K562 (cell line): ENCODE measurements at regions not wholly inside any gene's neighbourhood (a gene's known extent, or its start where the extent isn't known, plus 50 kb on each side); places are given as distances from the start of the nearest gene placed in this dataset.

ENCODE experiments used
- ATAC-seq: fragments of 200-7000 bp; cut with Tn5 transposase; 3 replicates; pipeline ENCODE4 v1.9.1; 2020; ENCODE audit warnings: moderate library complexity
- BruUV-seq: library from RNA; stranded (reverse); fragments of 400-500 nt; replicated peaks from 2 replicates; lab custom pipeline; 2021; lab: Mats Ljungman, UMichigan
- CTCF ChIA-PET: fragments of 300-600 bp; formaldehyde crosslinking; extraction: SDS; loops from one replicate; lab custom pipeline; 2021; ENCODE audit warnings: low intra/inter-chr PET ratio; lab: Yijun Ruan, JAX
- POLR2A ChIA-PET: fragments of 300-600, 350-650 bp; sonication (Branson Sonifier 250); formaldehyde crosslinking; extraction: SDS; loops from one replicate; lab custom pipeline; 2021; ENCODE audit warnings: antibody characterized with exemption, inconsistent platforms; lab: Yijun Ruan, JAX
- DNase-seq, 4 experiments: peaks; one replicate each; pipeline versions ENCODE4 v3.0.0 to v3.0.0-alpha.2; 2011 to 2018; ENCODE audit warnings: low spot score in 3 of 4, mixed read lengths in 3 of 4; ENCODE audit errors: extremely low read depth in 1 of 4
- FAIRE-seq: peaks from 2 replicates; lab custom pipeline; 2011; peaks lifted over from hg19 to GRCh38; lab: Jason Lieb, UNC
- H2AFZ ChIP-seq: 2 replicates; pipeline ENCODE4 v1.6.0; 2011; ENCODE audit warnings: low read depth, low read length, control low read depth, inconsistent platforms
- H3K27ac ChIP-seq: fragments of 200-600 bp; 3 replicates; pipeline ENCODE4 v1.8.0; 2011; ENCODE audit warnings: low read depth, mild to moderate bottlenecking, control low read depth, inconsistent platforms, low read length, moderate library complexity, mixed read lengths; ENCODE audit errors: extremely low read depth
- H3K27me3 ChIP-seq, 2 experiments: fragments of 300-600 bp in 1 of 2; 2 replicates in 1 of 2; 3 replicates in 1 of 2; pipeline versions ENCODE4 v1.6.0 to v1.8.0; 2011; ENCODE audit warnings: inconsistent platforms in 2 of 2, low read length in 2 of 2, mild to moderate bottlenecking in 1 of 2, mixed read lengths in 1 of 2, moderate library complexity in 1 of 2; ENCODE audit not compliant: control insufficient read depth in 2 of 2, insufficient read depth in 2 of 2
- H3K36me3 ChIP-seq: fragments of 300-600 bp; 3 replicates; pipeline ENCODE4 v1.8.0; 2011; ENCODE audit warnings: mild to moderate bottlenecking, low read length, inconsistent platforms; ENCODE audit not compliant: control insufficient read depth, insufficient read depth
- H3K4me1 ChIP-seq, 2 experiments: fragments of 200-600 bp in 1 of 2; replicated peaks in 1 of 2; 2 replicates in 1 of 2; 3 replicates in 1 of 2; pipeline versions ENCODE4 v1.5.1 to v1.8.0; 2011; ENCODE audit warnings: inconsistent platforms in 2 of 2, low read length in 2 of 2, mild to moderate bottlenecking in 1 of 2, mixed read lengths in 1 of 2, moderate library complexity in 1 of 2; ENCODE audit not compliant: control insufficient read depth in 2 of 2, insufficient read depth in 2 of 2
- H3K4me2 ChIP-seq: 2 replicates; pipeline ENCODE4 v1.6.1; 2011; ENCODE audit warnings: low read length, control low read depth, inconsistent platforms, mixed read lengths; ENCODE audit not compliant: insufficient read depth
- H3K4me3 ChIP-seq: fragments of 200-600 bp; sonication (generic), shearing (Covaris generic); 2 replicates; pipeline ENCODE4 v1.5.1; 2016; ENCODE audit warnings: control low read depth, inconsistent platforms
- H3K79me2 ChIP-seq: fragments of 200-600 bp; 3 replicates; pipeline ENCODE4 v1.8.0; 2011; ENCODE audit warnings: low read length, inconsistent platforms; ENCODE audit not compliant: control insufficient read depth, insufficient read depth
- H3K9ac ChIP-seq, 2 experiments: 2 replicates each; pipeline versions ENCODE4 v1.6.0 to v1.6.1; 2011; ENCODE audit warnings: low read depth in 2 of 2, low read length in 2 of 2, control low read depth in 1 of 2, inconsistent platforms in 1 of 2, mild to moderate bottlenecking in 1 of 2, mixed read lengths in 1 of 2; ENCODE audit not compliant: insufficient read depth in 1 of 2
- H3K9me1 ChIP-seq: one replicate; pipeline ENCODE4 v1.6.0; 2011; ENCODE audit warnings: inconsistent platforms, mild to moderate bottlenecking, low read length, moderate library complexity; ENCODE audit not compliant: control insufficient read depth, insufficient read depth
- H3K9me3 ChIP-seq: replicated peaks from 2 replicates; pipeline ENCODE4 v1.5.1; 2011; ENCODE audit warnings: low read depth, low read length, inconsistent platforms; ENCODE audit not compliant: control insufficient read depth, insufficient read depth
- H4K20me1 ChIP-seq: replicated peaks from 2 replicates; pipeline ENCODE4 v1.6.1; 2011; ENCODE audit warnings: low read length, inconsistent platforms, mixed read lengths; ENCODE audit not compliant: control insufficient read depth, insufficient read depth
- CEBPB ChIP-seq: fragments of 450-650 bp; IDR thresholded peaks from 2 replicates; pipeline ENCODE4 v1.6.1; 2016; ENCODE audit warnings: missing genetic modification characterization, missing compliant biosample characterization
- FOXJ3 ChIP-seq: sonication (generic); formaldehyde crosslinking; IDR thresholded peaks from 2 replicates; pipeline ENCODE4 v1.4.0; 2020; ENCODE audit warnings: mild to moderate bottlenecking, missing genetic modification reagents
- KHSRP ChIP-seq: fragments of 450-650 bp; IDR thresholded peaks from 2 replicates; pipeline ENCODE4 v1.6.1; 2017
- LCOR ChIP-seq: sonication (generic); formaldehyde crosslinking; IDR thresholded peaks from 2 replicates; pipeline ENCODE4 v1.8.0; 2022; ENCODE audit warnings: mild to moderate bottlenecking, missing genetic modification reagents
- NFIC ChIP-seq: fragments of 450-650 bp; IDR thresholded peaks from 2 replicates; pipeline ENCODE4 v1.6.1; 2017; ENCODE audit warnings: mild to moderate bottlenecking, inconsistent platforms
- NFIX ChIP-seq: fragments of 250-450 bp; sonication (Bioruptor Pico); IDR thresholded peaks from 2 replicates; pipeline ENCODE4 v1.4.0; 2020; ENCODE audit warnings: low read depth, mild to moderate bottlenecking, moderate library complexity
- RNF2 ChIP-seq: sonication (generic); IDR thresholded peaks from 2 replicates; pipeline ENCODE4 v1.6.1; 2016
- SIN3A ChIP-seq, 2 experiments: fragments of 150-350 bp in 1 of 2; IDR thresholded peaks; 2 replicates each; pipeline ENCODE4 v1.6.1; 2011 to 2016; ENCODE audit warnings: borderline replicate concordance in 2 of 2, low read depth in 2 of 2, low read length in 2 of 2, mild to moderate bottlenecking in 2 of 2, moderate library complexity in 2 of 2; ENCODE audit not compliant: control insufficient read depth in 1 of 2
- ZC3H4 ChIP-seq: sonication (generic); formaldehyde crosslinking; IDR thresholded peaks from 2 replicates; pipeline ENCODE4 v1.9.0; 2021; ENCODE audit warnings: missing genetic modification reagents, borderline replicate concordance
- ZNF197 ChIP-seq: fragments of 200-800 bp; sonication (Bioruptor generic); IDR thresholded peaks from 2 replicates; pipeline ENCODE4 v1.6.1; 2016; ENCODE audit warnings: low read depth, missing genetic modification characterization, missing compliant biosample characterization
- WGBS: fragments of 100-300 bp; shearing (Covaris generic); methylation state at CpG from one replicate; pipeline ENCODE4 v1.1.6; 2016; ENCODE audit warnings: low coverage, mixed read lengths; ENCODE audit not compliant: insufficient coverage; ENCODE audit errors: missing lambda C conversion rate; 5-methylcytosine and 5-hydroxymethylcytosine counted together
- in situ Hi-C: fragments of 300-500 bp; cut with MboI; formaldehyde crosslinking; loops from 4 replicates; pipeline ENCODE4 v1.15.0; 2018; ENCODE audit warnings: inconsistent platforms, mixed read lengths
- intact Hi-C: fragments of 100-400 bp; cut with micrococcal nuclease; formaldehyde crosslinking; loops from 2 replicates; pipeline ENCODE4 v1.14.2; 2022
- TF ChIP-seq, protein P1 (sequence below): fragments of 250-450 bp; sonication (Bioruptor Pico); IDR thresholded peaks from 2 replicates; pipeline ENCODE4 v1.4.0; 2020; ENCODE audit warnings: mild to moderate bottlenecking, moderate library complexity
- TF ChIP-seq, protein P2 (sequence below): fragments of 250-450 bp; sonication (Bioruptor Pico); IDR thresholded peaks from 2 replicates; pipeline ENCODE4 v1.8.0; 2021; ENCODE audit warnings: moderate library complexity, mild to moderate bottlenecking, inconsistent platforms

DNA sequence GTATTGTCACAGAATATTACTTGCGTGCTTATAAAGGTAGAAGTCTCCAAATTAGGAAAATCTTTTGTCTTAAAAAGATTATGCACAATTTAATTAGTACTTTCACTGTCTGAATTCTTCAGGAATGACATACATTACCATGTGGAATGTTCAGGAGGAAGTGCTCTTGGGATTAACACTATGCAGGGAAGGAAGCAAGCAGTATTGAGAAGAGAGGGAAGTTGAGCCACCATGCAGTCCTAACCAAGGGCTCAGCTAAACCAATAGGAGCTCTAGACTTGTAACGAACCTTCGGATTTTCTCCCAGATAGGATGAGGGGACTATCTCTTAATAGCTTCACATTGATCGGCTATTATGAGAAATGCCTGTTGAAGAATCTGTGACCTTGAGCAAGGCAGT lies 918.4 kb upstream of the MANEA start:
- H3K36me3 ChIP-seq, result no peaks in the 10 kb centered on the region
- no peaks in the 10 kb centered on the region for H4K20me1 ChIP-seq
- POLR2A ChIA-PET, result no interaction called here
- H2AFZ ChIP-seq, result no peak overlapping the region
- intact Hi-C loops (no loop called here), in situ Hi-C loops (no loop called here)
- no TSS peak for BruUV-seq
- DNase-seq, result no peak
- no peak overlapping the region for H3K4me3 ChIP-seq
- no peak overlapping the region for H3K4me2 ChIP-seq
- H3K9ac ChIP-seq, result no peak overlapping the region
- H3K9me1 ChIP-seq, result no peaks in the 10 kb centered on the region
- ATAC-seq, result no peak
- H3K9me3 ChIP-seq, result no peaks in the 10 kb centered on the region
- FAIRE-seq, result no peak
- CTCF ChIA-PET, result no interaction called here
- WGBS, result 0% methylated on average over 4 of the region's 4 CpGs
- no peak overlapping the region for H3K27ac ChIP-seq
- H3K4me1 ChIP-seq, result no peaks in the 10 kb centered on the region
- TF ChIP-seq ZC3H4 (CRISPR knock-in tag) (no peak), NFIX (CRISPR knock-in tag) (no peak), FOXJ3 (no peak), CEBPB (tag) (no peak), SIN3A (IDR thresholded peaks at IDR 0.05; ENCODE audit: borderline replicate concordance in 2 of 2, control insufficient read depth in 1 of 2, low read depth in 2 of 2, low read length in 2 of 2) (no peak), KHSRP (no peak), LCOR (no peak), ZNF197 (no peak), RNF2 (no peak), NFIC (no peak)
- TF ChIP-seq, protein P1, sequence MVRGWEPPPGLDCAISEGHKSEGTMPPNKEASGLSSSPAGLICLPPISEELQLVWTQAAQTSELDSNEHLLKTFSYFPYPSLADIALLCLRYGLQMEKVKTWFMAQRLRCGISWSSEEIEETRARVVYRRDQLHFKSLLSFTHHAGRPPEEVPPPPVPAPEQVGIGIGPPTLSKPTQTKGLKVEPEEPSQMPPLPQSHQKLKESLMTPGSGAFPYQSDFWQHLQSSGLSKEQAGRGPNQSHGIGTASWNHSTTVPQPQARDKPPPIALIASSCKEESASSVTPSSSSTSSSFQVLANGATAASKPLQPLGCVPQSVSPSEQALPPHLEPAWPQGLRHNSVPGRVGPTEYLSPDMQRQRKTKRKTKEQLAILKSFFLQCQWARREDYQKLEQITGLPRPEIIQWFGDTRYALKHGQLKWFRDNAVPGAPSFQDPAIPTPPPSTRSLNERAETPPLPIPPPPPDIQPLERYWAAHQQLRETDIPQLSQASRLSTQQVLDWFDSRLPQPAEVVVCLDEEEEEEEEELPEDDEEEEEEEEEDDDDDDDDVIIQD (CRISPR knock-in tag), result no peak
- TF ChIP-seq, protein P2, sequence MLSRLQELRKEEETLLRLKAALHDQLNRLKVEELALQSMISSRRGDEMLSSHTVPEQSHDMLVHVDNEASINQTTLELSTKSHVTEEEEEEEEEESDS (CRISPR knock-in tag), result no peak
- H3K79me2 ChIP-seq, result no peaks in the 10 kb centered on the region
- no peaks in the 10 kb centered on the region for H3K27me3 ChIP-seq
